PC-9 (cell line): ENCODE measurements at regions not wholly inside any gene's neighbourhood (a gene's known extent, or its start where the extent isn't known, plus 50 kb on each side); places are given as distances from the start of the nearest gene placed in this dataset.

Experiments used
- BruUV-seq: library from RNA; stranded (reverse); fragments of 400-500 nt; replicated peaks from 2 replicates; lab custom pipeline; 2021; lab: Mats Ljungman, UMichigan
- CTCF ChIA-PET: fragments of 300-600 bp; sonication (Branson Sonifier 250); formaldehyde crosslinking; loops from one replicate; lab custom pipeline; 2022; ENCODE audit warnings: antibody characterized with exemption; lab: Charles Lee
- POLR2A ChIA-PET: fragments of 300-600 bp; sonication (Branson Sonifier 250); formaldehyde crosslinking; loops from one replicate; lab custom pipeline; 2022; ENCODE audit warnings: antibody characterized with exemption; ENCODE audit not compliant: unreplicated experiment; lab: Charles Lee
- DNase-seq, 2 experiments: peaks; one replicate each; pipeline versions ENCODE4 v3.0.0 to v3.0.0-alpha.2; 2015 to 2022; ENCODE audit warnings: mixed read lengths in 1 of 2
- H2AFZ ChIP-seq: fragments of 200-600 bp; sonication (generic); 2 replicates; pipeline ENCODE4 v1.8.1; 2017; ENCODE audit warnings: antibody characterized with exemption
- H3F3A ChIP-seq: fragments of 200-600 bp; sonication (generic); 2 replicates; pipeline ENCODE4 v1.8.1; 2017; ENCODE audit warnings: antibody characterized with exemption, mild to moderate bottlenecking, low read depth; ENCODE audit not compliant: insufficient read depth
- H3K27ac ChIP-seq: fragments of 200-600 bp; sonication (generic); 2 replicates; pipeline ENCODE4 v1.6.1; 2016; ENCODE audit warnings: mixed run types
- H3K27me3 ChIP-seq: fragments of 200-600 bp; sonication (generic); 2 replicates; pipeline ENCODE4 v1.6.1; 2016; ENCODE audit warnings: low read depth, mixed run types; ENCODE audit not compliant: insufficient read depth
- H3K36me3 ChIP-seq: fragments of 200-600 bp; sonication (generic); 2 replicates; pipeline ENCODE4 v1.6.1; 2016; ENCODE audit warnings: low read depth, mixed run types
- H3K4me1 ChIP-seq: fragments of 200-600 bp; sonication (generic); replicated peaks from 2 replicates; pipeline ENCODE4 v1.6.1; 2016; ENCODE audit warnings: mixed run types; ENCODE audit not compliant: insufficient read depth
- H3K4me2 ChIP-seq: fragments of 200-600 bp; sonication (generic); 2 replicates; pipeline ENCODE4 v1.6.1; 2017; ENCODE audit warnings: mixed run types
- H3K4me3 ChIP-seq: fragments of 200-600 bp; sonication (generic); 2 replicates; pipeline ENCODE4 v1.6.1; 2016; ENCODE audit warnings: mixed run types
- H3K79me2 ChIP-seq: fragments of 200-600 bp; sonication (generic); 2 replicates; pipeline ENCODE4 v1.6.1; 2017; ENCODE audit warnings: low read depth, mixed run types
- H3K9me2 ChIP-seq: fragments of 200-600 bp; sonication (generic); 2 replicates; pipeline ENCODE4 v1.8.1; 2017; ENCODE audit warnings: mild to moderate bottlenecking; ENCODE audit not compliant: insufficient read depth
- H3K9me3 ChIP-seq: fragments of 200-600 bp; sonication (generic); 2 replicates; pipeline ENCODE4 v1.8.1; 2016; ENCODE audit warnings: low read depth; ENCODE audit not compliant: insufficient read depth
- H4K20me1 ChIP-seq: fragments of 200-600 bp; sonication (generic); 2 replicates; pipeline ENCODE4 v1.8.1; 2017; ENCODE audit not compliant: insufficient read depth
- CTCF ChIP-seq: fragments of 200-600 bp; sonication (generic); conservative IDR thresholded peaks from 2 replicates; pipeline ENCODE4 v1.6.1; 2017; ENCODE audit warnings: mixed run types, antibody characterized with exemption, mild to moderate bottlenecking, moderate library complexity
- EZH2 ChIP-seq: fragments of 200-600 bp; sonication (generic); IDR thresholded peaks from 2 replicates; pipeline ENCODE4 v1.8.0; 2017; ENCODE audit warnings: antibody characterized with exemption, low read depth
- intact Hi-C: fragments of 100-400 bp; cut with micrococcal nuclease; formaldehyde crosslinking; loops from one replicate; pipeline ENCODE4 v1.10.0; 2022; ENCODE audit not compliant: unreplicated experiment

- Histone ChIP-seq H3K36me3 (no peaks in the 10 kb centered on the region), H2AFZ (no peak overlapping the region), H3K9me2 (no peaks in the 10 kb centered on the region), H3F3A (no peaks in the 10 kb centered on the region), H3K79me2 (no peaks in the 10 kb centered on the region), H4K20me1 (no peaks in the 10 kb centered on the region), H3K4me3 (no peak overlapping the region), H3K4me1 (no peaks in the 10 kb centered on the region), H3K27me3 (no peaks in the 10 kb centered on the region), H3K27ac (no peak overlapping the region), H3K4me2 (no peak overlapping the region), H3K9me3 (no peaks in the 10 kb centered on the region)
- peak in 1 of 2 experiments; percentile 26 for DNase-seq
- intact Hi-C loops, result no loop called here
- BruUV-seq, result no TSS peak
- ChIA-PET POLR2A (no interaction called here), CTCF (no interaction called here)
- TF ChIP-seq EZH2 (no peak), CTCF (no peak)
Observed at GRCh38 chr3:130834476-130834875, 59.4 kb upstream of the ATP2C1 start.

GRCh38 chr3:130835483-130835882, 58.4 kb upstream of the ATP2C1 start:
- Histone ChIP-seq H3F3A (no peaks in the 10 kb centered on the region), H2AFZ (no peak overlapping the region), H3K27ac (no peak overlapping the region), H3K4me1 (no peaks in the 10 kb centered on the region), H3K36me3 (no peaks in the 10 kb centered on the region), H4K20me1 (no peaks in the 10 kb centered on the region), H3K4me3 (no peak overlapping the region), H3K9me3 (no peaks in the 10 kb centered on the region), H3K27me3 (no peaks in the 10 kb centered on the region), H3K9me2 (peaks cover 4% of the 10 kb centered on the region; the same call in 1 of the 2 replicates), H3K79me2 (no peaks in the 10 kb centered on the region), H3K4me2 (no peak overlapping the region)
- POLR2A ChIA-PET, result interaction anchor here (0.6 kb wide), 1 partner anchor 15 kb away, joined by 3 read pairs; no protein-coding TSS in a partner anchor
- BruUV-seq, result no TSS peak
- TF ChIP-seq EZH2, result no peak
- no peak for TF ChIP-seq CTCF
- CTCF ChIA-PET, result no interaction called here
- DNase-seq, result no peak
- intact Hi-C loops, result no loop called here

GRCh38 chr3:130838898-130839600, 54.8 kb upstream of the ATP2C1 start:
- TF ChIP-seq CTCF (no peak), EZH2 (no peak)
- H3K36me3 ChIP-seq, result no peaks in the 10 kb centered on the region
- no peaks in the 10 kb centered on the region for H3K79me2 ChIP-seq
- no peaks in the 10 kb centered on the region for H4K20me1 ChIP-seq
- H3K27me3 ChIP-seq, result no peaks in the 10 kb centered on the region
- intact Hi-C loops, result no loop called here
- ChIA-PET POLR2A (no interaction called here), CTCF (no interaction called here)
- H3K9me2 ChIP-seq, result peaks cover 4% of the 10 kb centered on the region; the same call in 1 of the 2 replicates
- H3K27ac ChIP-seq, result no peak overlapping the region
- H3K4me2 ChIP-seq, result no peak overlapping the region
- BruUV-seq, result no TSS peak
- H3K9me3 ChIP-seq, result no peaks in the 10 kb centered on the region
- H3F3A ChIP-seq, result no peaks in the 10 kb centered on the region
- DNase-seq, result no peak
- no peaks in the 10 kb centered on the region for H3K4me1 ChIP-seq
- no peak overlapping the region for H3K4me3 ChIP-seq
- no peak overlapping the region; the same call in 1 of the 2 replicates for H2AFZ ChIP-seq
